CD4-positive, alpha-beta T cell treated with Interleukin-4 for 1 hour (primary cell): ENCODE measurements at regions not wholly inside any gene's neighbourhood (a gene's known extent, or its start where the extent isn't known, plus 50 kb on each side); places are given as distances from the start of the nearest gene placed in this dataset.

ENCODE experiments used
- DNase-seq, 2 donors: peaks; one replicate each; pipeline ENCODE4 v3.0.0-alpha.2; 2020 to 2022

DNA sequence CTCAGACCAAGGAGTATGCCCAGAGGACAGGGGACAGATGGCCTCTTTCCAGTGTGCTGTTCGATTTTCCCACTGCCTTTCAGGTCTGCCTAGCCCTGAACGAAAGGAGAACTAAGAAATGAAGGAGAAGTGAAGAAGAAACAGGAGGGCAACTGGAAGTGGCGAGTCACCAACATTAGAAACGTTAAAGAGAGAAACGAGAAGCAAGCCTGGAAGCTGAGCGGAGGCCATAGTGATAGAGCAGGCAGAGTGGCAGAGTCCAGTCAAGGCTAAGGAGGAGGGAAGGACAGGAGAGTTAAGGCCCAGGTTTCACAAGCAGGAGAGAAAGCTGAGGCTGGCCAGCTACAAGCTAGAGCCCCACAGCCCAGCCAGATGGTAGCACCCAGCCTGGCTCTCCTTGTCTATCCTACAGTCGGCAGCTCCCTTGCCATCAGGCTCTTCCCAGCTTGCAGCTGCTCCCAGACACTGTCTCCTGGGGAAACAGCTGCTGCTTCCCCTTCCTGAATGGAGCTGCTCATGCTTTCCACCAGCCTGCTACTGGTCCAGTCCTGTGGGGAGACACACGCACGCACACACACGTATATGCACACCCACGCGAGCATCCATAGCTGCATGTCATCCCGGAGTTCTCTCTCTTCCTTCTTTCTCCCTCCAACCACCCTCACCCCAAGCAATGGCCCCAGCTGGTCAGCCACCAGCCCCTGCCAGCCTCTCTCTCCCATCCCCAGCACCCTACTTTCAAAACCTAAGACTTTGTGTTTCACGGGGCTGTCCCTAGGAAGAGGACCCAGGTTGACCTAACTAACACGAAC is 139.7 kb upstream of the CCND2 start:
- DNase-seq, result no peak

DNA sequence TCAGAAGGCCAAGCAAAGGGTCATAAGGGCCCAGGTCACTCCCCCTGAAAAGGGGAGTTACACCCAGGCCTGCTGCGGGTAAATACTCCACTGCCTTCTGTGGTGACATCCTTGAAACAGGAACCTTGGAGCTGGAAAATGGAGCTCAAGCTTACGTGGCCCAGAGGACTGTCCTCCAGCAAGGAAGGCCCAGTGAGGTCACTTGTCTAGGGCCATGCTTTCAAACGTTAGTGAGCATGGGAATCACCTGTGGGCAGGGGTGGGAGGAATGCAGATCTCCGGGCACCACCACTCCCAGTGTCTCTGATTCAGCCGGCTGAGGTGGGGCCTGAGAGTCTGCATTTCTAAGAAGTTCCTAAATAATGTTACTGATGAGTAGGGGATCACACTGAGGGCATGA is 140.5 kb upstream of the CCND2 start:
- DNase-seq, result no peak

GRCh38 chr12:4121506-4122020 is 152.0 kb upstream of the CCND2 start:
- DNase-seq, result no peak

DNA sequence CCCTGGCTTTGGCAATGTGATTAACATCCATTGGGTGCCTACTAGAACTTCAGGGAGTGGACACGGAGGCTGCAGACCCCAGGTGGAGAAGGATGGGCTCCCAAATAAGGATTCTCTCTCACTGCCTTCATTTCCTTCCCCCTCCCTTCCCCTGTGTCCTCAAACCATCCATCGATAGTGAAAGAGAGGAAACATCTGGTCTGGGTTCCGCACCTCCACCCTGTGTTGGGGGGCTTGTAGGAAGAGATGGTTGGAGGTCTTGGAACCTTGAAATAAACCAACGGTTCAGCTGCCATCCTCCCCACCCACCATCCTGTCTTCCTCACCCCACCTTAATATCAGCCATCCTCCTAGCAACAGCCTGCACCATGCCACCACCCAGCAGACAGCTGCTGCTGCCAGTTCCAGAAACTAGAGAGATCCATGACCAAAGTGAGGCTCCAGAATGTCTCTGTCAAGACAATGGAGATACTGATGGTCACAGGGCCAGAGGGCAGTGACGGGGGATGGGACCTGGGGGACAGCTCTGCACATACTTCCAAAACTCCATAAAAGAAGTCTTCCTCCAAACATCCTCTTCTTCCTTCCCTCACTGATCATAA is 153.1 kb upstream of the CCND2 start:
- no peak for DNase-seq

GRCh38 chr12:4119157-4119761 is 154.3 kb upstream of the CCND2 start:
- peak; percentile 46 to 54 for DNase-seq

DNA sequence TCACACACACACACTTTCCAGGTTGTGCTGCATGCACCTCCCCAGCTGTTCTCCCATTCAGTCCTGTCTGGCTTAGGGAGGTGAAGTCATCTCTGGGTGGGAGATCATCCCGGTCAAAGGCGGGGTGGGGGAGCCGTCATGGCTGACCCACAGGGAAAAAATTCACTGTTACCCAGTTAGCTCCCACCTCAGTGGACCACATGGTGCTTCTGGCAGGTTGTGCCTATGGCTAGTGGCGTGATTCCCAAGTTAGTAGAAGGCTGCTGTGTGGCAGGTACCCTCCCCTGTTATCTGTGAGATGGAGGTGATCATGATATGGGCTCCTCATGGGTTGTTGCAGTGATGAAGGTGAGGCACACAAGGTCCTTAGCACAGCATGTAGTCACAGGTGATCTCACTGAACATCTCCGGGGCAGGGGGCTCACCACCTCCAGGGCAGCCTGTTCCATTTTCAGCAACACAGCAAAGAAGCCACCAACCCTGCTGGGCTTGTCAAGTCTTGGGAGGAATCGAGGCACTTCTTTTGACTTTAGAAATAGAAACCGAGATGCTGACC is 154.9 kb upstream of the CCND2 start:
- no peak for DNase-seq

DNA sequence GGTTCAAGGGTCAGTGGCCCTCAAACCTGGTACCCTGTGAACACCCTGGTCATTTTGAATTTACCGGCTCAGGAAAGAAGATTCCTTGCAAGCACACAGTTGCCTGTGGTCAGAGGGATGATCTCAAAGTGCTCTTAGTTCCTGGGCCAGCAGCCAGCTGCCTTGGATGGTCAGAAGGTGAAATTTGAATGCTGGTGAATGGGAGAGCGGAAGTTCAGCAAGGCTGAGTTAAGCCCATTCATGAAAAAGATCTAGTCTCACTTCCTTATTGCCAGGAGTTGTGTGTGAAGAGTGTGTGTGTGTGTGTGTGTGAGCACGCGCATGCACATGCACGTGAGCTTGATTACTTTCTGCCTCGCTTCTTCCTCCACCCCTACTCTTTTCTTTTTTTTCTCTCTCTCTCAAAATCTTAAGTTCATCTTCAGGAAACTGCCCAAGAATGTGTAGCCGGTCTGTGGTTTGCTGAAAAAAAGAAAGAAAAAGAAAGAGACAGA is 155.5 kb upstream of the CCND2 start:
- peak; percentile 49 to 58 for DNase-seq

DNA sequence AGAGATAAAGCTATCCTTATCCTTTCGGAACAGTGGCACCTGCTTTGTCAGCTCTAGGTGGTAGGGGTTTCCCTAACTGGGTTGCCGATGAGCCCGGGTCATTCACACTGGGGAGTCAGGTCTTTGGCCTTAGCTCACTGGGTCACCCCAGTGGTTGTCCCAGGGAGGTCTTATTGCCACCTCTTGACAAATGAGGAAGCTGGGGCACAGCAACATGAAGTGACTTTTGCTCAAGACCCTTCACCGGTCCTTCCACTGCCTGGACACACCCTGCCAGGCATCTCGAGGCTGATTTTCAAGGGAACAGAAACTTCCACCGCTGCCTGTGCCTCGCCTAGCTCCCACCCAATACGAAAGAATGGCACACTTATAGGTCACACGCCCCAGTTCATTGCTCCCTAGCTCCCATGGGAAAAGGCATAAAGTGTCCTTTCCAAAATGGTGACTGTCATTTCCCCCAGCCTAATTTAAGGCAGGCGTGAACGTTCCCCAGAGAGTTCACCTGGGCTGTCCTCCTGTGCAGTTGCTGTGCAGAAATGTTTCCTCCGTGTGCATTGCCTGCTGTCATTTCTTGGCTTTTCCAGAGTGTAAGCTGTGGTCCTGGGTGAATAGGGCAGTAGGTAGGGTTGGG is 156.1 kb upstream of the CCND2 start:
- DNase-seq, result no peak

DNA sequence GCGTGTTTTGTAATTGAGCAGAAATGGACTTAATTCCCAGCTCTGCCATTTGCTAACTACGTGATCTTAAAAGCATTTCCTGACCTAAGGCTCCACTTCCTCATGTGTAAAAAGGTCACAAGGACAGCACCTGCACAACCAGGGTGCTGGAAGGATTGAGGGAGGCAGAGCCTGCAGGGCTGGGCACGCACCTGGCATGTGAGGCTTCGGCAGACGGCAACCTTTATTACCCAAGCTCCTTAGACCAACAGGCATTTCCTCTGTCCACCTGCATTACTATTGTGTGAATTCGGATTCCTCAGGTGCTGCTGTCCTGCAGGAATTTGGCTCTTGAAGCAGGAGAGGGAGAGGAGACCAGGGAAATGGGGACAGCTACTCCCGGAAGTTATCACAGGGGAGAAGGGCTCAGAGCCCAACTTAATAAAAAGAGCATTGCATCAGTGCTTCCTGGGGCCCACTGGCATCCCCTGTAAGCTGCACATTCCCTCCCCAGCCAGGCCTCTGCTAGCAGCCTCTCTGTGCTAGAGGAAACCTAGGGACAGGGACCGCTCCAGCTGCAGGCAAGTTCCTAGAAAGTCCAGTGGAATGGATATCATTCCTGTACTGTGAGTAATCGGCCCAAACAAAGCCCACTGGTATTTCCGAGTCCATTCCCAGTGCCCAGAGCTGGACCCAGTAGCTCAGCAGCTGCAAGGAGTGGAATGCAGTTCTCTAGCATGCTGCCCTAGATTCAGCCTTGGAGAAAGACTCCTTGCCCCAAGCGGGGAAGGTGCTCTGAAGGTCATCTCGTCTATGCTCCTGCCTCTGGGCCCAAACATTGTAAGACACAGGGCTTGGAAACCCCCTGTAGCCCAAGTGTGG is 157.1 kb upstream of the CCND2 start:
- no peak for DNase-seq

DNA sequence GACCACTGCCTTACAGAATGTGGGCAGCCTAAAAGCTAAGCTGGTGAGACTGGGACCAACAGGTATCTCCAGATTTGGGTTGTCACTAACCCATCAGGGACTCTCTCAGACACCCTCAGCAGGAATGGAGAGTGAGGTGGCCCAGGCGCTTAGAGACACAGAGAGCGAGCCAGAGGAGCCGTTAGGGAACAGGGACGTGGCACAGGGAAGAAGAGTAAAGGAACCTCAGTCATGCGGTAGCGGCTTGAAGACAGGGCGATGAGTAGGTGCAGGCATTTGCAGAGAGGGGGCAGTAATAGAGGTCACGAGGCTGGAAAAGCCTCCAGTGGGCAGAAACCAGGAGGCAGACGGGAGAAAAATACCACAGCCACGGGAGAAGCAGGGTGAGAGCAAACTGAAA is 158.0 kb upstream of the CCND2 start:
- DNase-seq, result no peak

- peak in 1 of 2 donors; percentile 59 for DNase-seq
Measured at GRCh38 chr12:4114986-4115385, 158.6 kb upstream of the CCND2 start.

DNA sequence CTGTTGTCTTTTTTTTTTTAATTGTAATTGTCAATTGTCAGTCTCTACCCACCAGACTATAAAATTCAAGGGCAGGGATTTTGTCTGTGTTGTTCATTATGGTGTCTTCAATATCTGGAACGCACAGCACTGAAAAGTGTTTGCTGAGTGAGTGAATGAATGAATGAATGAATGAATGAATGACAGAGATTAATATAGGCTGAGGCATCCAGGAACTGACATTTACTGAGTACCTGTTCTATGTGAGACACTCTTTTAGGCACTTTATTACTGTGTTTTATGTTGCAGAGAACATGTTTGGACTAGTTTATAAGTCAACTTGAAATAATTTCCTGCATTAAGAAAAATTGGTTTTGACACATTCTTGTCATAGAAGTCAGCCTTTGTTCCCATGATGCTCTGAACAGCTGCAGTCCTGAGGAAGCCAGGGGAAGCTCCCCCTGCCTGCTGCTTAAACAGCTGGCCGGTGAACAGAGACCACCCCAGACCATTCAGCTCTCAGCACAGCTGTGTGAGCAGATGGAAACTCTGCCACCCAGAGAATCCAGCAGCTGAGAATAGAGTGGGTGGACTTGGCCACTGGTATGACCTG is 160.7 kb upstream of the CCND2 start:
- no peak for DNase-seq

GRCh38 chr12:4112290-4112689 is 161.3 kb upstream of the CCND2 start:
- DNase-seq, result no peak

GRCh38 chr12:4111010-4111409 is 162.6 kb upstream of the CCND2 start:
- DNase-seq, result no peak

DNA sequence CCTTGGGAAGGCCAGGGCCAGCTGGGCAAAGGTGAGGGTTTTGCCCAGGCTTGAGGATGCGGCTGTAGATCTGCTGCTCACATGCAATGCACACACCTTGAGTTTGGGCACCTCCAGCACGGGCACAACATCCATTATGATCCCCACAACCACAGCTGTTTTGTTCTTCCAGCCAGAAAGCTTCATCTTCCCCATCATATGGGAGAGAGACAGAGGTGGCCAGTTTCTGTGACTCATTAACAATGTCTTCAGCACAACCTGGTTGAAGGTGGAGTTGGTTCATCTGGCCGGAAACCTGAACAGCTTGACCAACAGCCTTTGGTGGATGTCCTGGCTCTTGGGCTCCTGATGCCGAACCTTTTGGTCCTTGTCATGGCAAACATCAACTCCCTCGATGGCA is 163.7 kb upstream of the CCND2 start:
- no peak for DNase-seq

DNA sequence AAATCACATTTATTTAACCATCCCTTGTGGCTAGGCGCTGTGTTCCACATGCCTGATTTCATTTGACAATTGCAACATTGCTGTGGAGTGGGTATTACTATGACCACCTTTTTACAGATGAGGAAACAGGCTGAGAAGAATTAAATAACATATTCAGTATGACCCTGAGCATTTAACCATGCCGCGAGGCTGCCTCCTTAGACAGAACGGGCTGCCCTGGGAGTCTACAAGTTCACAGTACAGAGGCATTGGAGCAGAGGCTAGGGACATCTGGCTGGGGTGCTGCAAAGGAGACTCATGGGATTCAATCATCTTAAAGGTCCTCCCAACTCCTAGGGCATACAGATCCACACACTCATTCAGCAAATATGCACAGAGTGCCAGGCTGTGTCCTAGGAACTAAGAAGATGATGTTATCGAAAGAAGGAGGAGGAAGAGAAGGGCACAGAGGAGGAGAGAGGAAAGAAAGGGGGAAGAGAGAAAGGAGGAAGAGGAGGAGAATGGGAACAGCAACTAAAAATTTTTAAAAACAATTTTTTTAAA is 164.7 kb upstream of the CCND2 start:
- DNase-seq, result no peak

DNA sequence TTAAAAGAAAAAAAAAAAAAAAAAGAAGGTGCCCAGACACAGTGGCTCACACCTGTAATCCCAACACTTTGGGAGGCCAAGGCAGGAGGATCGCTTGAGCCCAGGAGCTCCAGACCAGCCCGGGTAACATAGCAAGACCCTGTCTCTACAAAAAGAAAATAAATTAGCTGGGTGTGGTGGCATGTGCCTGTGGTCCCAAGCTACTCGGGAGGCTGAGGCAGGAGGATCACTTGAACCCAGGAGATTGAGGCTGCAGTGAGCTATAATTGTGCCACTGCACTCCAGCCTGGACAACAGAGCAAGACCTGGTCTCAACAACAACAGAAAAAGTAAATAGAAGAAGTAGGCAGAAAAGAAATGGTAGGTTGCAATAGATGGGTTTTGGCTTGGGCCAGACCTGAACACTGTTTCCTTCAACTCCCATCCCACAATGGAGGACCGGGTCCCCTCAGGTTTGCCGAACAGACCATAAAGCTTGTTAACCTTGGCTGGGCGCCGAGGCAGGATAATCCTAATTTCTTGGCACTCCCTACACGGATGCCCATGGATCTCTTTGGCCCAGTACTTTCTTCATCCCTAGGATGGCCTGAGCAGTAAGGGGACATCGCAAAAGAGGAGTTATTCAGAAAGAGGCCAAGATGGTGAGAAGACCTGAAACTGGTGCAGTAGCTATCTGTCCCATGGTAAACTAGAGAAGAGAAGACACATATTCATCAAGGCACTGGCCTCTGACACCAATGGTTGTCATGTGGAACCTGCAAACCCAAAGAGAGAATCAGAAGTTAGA is 165.5 kb upstream of the CCND2 start:
- DNase-seq, result no peak

DNA sequence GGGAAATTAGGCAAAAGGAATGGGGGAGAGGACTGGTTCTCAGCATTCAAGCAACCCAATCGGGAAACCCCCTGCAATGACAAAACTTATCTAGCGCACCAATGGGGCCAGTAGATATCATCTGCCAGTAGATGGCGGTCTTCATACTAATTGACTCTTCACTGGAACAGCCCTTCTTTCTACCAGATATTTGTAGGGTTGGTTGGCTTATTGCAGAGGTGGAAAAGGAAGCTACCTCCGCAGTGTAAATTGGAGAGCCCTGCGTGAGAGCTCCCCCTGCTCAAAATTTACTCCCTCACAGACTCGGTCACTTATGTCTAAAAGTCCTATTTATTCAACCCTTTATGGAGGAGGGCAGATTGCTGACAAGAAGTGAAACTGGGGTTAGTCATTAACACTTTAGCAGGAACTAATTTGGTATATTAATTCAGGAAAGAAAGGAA is 166.1 kb upstream of the CCND2 start:
- peak; percentile 87 to 92 for DNase-seq

DNA sequence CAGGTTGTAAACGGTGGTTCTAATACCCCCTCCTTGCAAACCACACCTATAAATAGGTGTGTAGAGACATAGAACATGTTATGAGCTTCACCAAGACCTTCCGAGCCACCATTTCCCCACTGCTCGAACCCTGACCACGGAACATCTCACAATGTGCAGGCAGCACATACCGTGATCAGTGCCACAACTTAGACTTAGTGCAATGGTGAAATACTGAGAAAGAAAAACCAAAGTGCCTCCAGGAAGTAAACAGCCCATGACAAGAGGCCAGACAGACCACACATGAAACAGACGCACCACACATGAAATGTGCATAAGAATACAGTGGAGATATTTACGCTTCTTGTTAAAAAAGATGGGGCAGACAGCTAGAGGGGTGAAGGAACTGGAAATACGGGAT is 166.9 kb upstream of the CCND2 start:
- DNase-seq, result peak in 1 of 2 donors; percentile 31

DNA sequence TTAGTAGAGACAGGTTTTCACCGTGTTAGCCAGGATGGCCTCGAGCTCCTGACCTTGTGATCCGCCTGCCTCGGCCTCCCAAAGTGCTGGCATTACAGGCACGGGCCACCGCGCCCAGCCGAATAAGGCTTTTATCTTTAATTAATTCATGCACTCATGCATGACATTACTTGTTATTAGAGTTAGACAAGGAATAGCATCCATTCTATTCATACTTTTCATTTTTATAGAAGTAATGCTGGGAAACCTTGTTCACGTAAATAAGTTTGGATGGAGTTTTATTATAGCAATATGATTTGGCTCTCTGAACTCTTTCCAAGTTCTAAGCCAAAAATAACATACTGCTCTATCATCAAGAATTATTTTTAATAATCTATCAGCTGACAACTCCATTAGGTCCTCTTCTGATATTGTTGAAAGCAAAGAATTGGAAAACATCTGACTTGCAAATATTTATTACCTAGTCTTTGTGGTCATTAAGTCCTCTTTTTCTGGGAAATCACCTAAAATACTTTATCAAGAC is 168.8 kb upstream of the CCND2 start:
- no peak for DNase-seq
